Parathyroid adenoma (tissue), 2 donors: ENCODE measurements at regions not wholly inside any gene's neighbourhood (a gene's known extent, or its start where the extent isn't known, plus 50 kb on each side); places are given as distances from the start of the nearest gene placed in this dataset.

ENCODE experiments used
- H2AFZ ChIP-seq: fragments of 300-600 bp; sonication (generic); one replicate; pipeline ENCODE4 v1.7.0; 2017; ENCODE audit warnings: antibody characterized with exemption, mild to moderate bottlenecking
- H3K27ac ChIP-seq: fragments of 300-600 bp; sonication (generic); one replicate; pipeline ENCODE4 v1.7.0; 2017
- H3K27me3 ChIP-seq: fragments of 300-600 bp; sonication (generic); one replicate; pipeline ENCODE4 v1.7.0; 2017; ENCODE audit warnings: low read length; ENCODE audit not compliant: control insufficient read depth, insufficient read depth
- H3K36me3 ChIP-seq: fragments of 300-600 bp; sonication (generic); one replicate; pipeline ENCODE4 v1.7.0; 2017; ENCODE audit warnings: low read length; ENCODE audit not compliant: control insufficient read depth, insufficient read depth
- H3K4me1 ChIP-seq: fragments of 300-600 bp; sonication (generic); one replicate; pipeline ENCODE4 v1.7.0; 2017; ENCODE audit warnings: control low read depth
- H3K4me2 ChIP-seq: fragments of 300-600 bp; sonication (generic); one replicate; pipeline ENCODE4 v1.7.0; 2017; ENCODE audit warnings: low read length
- H3K4me3 ChIP-seq: fragments of 300-600 bp; sonication (generic); one replicate; pipeline ENCODE4 v1.7.0; 2017; ENCODE audit warnings: low read depth, low read length
- H3K79me2 ChIP-seq: fragments of 300-600 bp; sonication (generic); one replicate; pipeline ENCODE4 v1.7.0; 2017; ENCODE audit warnings: control low read depth
- H3K9ac ChIP-seq: fragments of 300-600 bp; sonication (generic); one replicate; pipeline ENCODE4 v1.7.0; 2017; ENCODE audit warnings: mild to moderate bottlenecking
- H3K9me3 ChIP-seq: fragments of 300-600 bp; sonication (generic); one replicate; pipeline ENCODE4 v1.7.0; 2017; ENCODE audit warnings: low read length; ENCODE audit not compliant: control insufficient read depth
- TF ChIP-seq, protein P1 (sequence below): fragments of 300-600 bp; sonication (generic); IDR thresholded peaks from one replicate; pipeline ENCODE4 v1.7.0; 2017; ENCODE audit warnings: antibody characterized with exemption, mild to moderate bottlenecking
- donor health status: primary hyperparathyroidism.

GRCh38 chr15:37880009-37880834 lies 54.2 kb upstream of the TMCO5A start:
- no peaks in the 10 kb centered on the region for H3K79me2 ChIP-seq
- H3K27me3 ChIP-seq, result no peaks in the 10 kb centered on the region
- H3K36me3 ChIP-seq, result no peaks in the 10 kb centered on the region
- no peak overlapping the region for H3K27ac ChIP-seq
- no peak overlapping the region for H3K9ac ChIP-seq
- TF ChIP-seq, protein P1, sequence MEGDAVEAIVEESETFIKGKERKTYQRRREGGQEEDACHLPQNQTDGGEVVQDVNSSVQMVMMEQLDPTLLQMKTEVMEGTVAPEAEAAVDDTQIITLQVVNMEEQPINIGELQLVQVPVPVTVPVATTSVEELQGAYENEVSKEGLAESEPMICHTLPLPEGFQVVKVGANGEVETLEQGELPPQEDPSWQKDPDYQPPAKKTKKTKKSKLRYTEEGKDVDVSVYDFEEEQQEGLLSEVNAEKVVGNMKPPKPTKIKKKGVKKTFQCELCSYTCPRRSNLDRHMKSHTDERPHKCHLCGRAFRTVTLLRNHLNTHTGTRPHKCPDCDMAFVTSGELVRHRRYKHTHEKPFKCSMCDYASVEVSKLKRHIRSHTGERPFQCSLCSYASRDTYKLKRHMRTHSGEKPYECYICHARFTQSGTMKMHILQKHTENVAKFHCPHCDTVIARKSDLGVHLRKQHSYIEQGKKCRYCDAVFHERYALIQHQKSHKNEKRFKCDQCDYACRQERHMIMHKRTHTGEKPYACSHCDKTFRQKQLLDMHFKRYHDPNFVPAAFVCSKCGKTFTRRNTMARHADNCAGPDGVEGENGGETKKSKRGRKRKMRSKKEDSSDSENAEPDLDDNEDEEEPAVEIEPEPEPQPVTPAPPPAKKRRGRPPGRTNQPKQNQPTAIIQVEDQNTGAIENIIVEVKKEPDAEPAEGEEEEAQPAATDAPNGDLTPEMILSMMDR, result peak; percentile 8
- H3K4me1 ChIP-seq, result no peaks in the 10 kb centered on the region
- no peaks in the 10 kb centered on the region for H3K9me3 ChIP-seq
- no peak overlapping the region for H3K4me3 ChIP-seq
- H3K4me2 ChIP-seq, result no peak overlapping the region
- no peak overlapping the region for H2AFZ ChIP-seq

GRCh38 chr15:37880835-37881153 lies 53.6 kb upstream of the TMCO5A start:
- Histone ChIP-seq H3K27me3 (no peaks in the 10 kb centered on the region), H3K79me2 (no peaks in the 10 kb centered on the region), H3K9me3 (no peaks in the 10 kb centered on the region), H3K36me3 (no peaks in the 10 kb centered on the region), H3K4me2 (no peak overlapping the region), H3K27ac (no peak overlapping the region), H3K4me1 (no peaks in the 10 kb centered on the region), H3K4me3 (no peak overlapping the region), H3K9ac (no peak overlapping the region), H2AFZ (no peak overlapping the region)
- TF ChIP-seq, protein P1, result no peak

- Histone ChIP-seq H3K9me3 (no peaks in the 10 kb centered on the region), H2AFZ (no peak overlapping the region), H3K9ac (no peak overlapping the region), H3K27me3 (no peaks in the 10 kb centered on the region), H3K4me2 (no peak overlapping the region), H3K4me3 (no peak overlapping the region), H3K79me2 (no peaks in the 10 kb centered on the region), H3K36me3 (no peaks in the 10 kb centered on the region), H3K4me1 (no peaks in the 10 kb centered on the region), H3K27ac (no peak overlapping the region)
- TF ChIP-seq, protein P1, result no peak
These were observed 53.0 kb upstream of the TMCO5A start for GRCh38 chr15:37881237-37882013.

DNA sequence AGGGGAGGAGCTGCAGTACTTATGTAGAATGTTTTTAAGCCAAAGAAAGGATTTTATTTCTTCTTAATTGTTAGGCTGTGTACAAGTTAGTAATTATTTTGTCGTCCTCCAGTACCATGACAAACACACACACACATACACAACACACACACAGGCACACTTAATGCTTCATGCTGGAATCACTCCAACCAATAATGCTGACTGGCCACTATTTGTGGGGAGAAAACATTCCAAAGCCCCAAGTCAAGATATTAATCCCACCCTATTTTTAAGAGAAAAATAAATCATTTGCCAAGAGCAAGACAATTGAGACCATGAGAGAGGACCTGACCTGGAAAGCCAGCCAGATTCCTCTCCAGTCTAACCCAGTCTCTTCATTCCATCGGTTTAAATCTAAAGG lies 51.8 kb upstream of the TMCO5A start:
- Histone ChIP-seq H3K9ac (no peak overlapping the region), H3K27ac (no peak overlapping the region), H3K36me3 (no peaks in the 10 kb centered on the region), H2AFZ (no peak overlapping the region), H3K9me3 (no peaks in the 10 kb centered on the region), H3K79me2 (no peaks in the 10 kb centered on the region), H3K4me3 (no peak overlapping the region), H3K4me1 (no peaks in the 10 kb centered on the region), H3K27me3 (no peaks in the 10 kb centered on the region), H3K4me2 (no peak overlapping the region)
- TF ChIP-seq, protein P1, result no peak
